ENCODE measurements at regions not wholly inside any gene's neighbourhood (a gene's known extent, or its start where the extent isn't known, plus 50 kb on each side); places are given as distances from the start of the nearest gene placed in this dataset.

GRCh38 chr15:70258369-70259027 lies 160.8 kb upstream of the TLE3 start:
- no peak for DNase-seq

GRCh38 chr15:70257573-70258248 lies 160.0 kb upstream of the TLE3 start:
- DNase-seq, result no peak

GRCh38 chr15:70257047-70257446 lies 159.3 kb upstream of the TLE3 start:
- no peak for DNase-seq

- DNase-seq, result no peak
Measured at GRCh38 chr15:70254311-70254869, 156.7 kb upstream of the TLE3 start.

GRCh38 chr15:70253461-70254156 lies 155.9 kb upstream of the TLE3 start:
- no peak for DNase-seq

- DNase-seq, result no peak
Measured at GRCh38 chr15:70252951-70253320, 155.2 kb upstream of the TLE3 start.

- no peak for DNase-seq
Measured at GRCh38 chr15:70252056-70252950, 154.6 kb upstream of the TLE3 start.

GRCh38 chr15:70251246-70251990 lies 153.7 kb upstream of the TLE3 start:
- no peak for DNase-seq

- DNase-seq, result no peak
Measured at GRCh38 chr15:70250208-70251201, 152.8 kb upstream of the TLE3 start.

GRCh38 chr15:70249616-70250015 lies 151.9 kb upstream of the TLE3 start:
- DNase-seq, result no peak

GRCh38 chr15:70248116-70249025 lies 150.7 kb upstream of the TLE3 start:
- DNase-seq, result peak; percentile 80

- DNase-seq, result no peak
Measured at GRCh38 chr15:70247281-70247680, 149.6 kb upstream of the TLE3 start.

- no peak for DNase-seq
Measured at GRCh38 chr15:70246623-70247220, 149.0 kb upstream of the TLE3 start.

GRCh38 chr15:70245932-70246622 lies 148.4 kb upstream of the TLE3 start:
- peak; percentile 85 for DNase-seq

- DNase-seq, result peak; percentile 43
Measured at GRCh38 chr15:70244978-70245542, 147.3 kb upstream of the TLE3 start.

GRCh38 chr15:70243686-70244540 lies 146.2 kb upstream of the TLE3 start:
- DNase-seq, result peak; percentile 59

Measured in islet precursor cell (in vitro differentiated cells).